HCEC 1CT (cell line): ENCODE measurements at regions not wholly inside any gene's neighbourhood (a gene's known extent, or its start where the extent isn't known, plus 50 kb on each side); places are given as distances from the start of the nearest gene placed in this dataset.
"Not testable (repeated sequence)": the region's sequence is repeated elsewhere in the genome, so short reads cannot be mapped to it uniquely, and the experiment has no call there.

Experiments used
- DNase-seq: peaks from one replicate; pipeline ENCODE4 v3.0.0-alpha.2; 2017

DNA sequence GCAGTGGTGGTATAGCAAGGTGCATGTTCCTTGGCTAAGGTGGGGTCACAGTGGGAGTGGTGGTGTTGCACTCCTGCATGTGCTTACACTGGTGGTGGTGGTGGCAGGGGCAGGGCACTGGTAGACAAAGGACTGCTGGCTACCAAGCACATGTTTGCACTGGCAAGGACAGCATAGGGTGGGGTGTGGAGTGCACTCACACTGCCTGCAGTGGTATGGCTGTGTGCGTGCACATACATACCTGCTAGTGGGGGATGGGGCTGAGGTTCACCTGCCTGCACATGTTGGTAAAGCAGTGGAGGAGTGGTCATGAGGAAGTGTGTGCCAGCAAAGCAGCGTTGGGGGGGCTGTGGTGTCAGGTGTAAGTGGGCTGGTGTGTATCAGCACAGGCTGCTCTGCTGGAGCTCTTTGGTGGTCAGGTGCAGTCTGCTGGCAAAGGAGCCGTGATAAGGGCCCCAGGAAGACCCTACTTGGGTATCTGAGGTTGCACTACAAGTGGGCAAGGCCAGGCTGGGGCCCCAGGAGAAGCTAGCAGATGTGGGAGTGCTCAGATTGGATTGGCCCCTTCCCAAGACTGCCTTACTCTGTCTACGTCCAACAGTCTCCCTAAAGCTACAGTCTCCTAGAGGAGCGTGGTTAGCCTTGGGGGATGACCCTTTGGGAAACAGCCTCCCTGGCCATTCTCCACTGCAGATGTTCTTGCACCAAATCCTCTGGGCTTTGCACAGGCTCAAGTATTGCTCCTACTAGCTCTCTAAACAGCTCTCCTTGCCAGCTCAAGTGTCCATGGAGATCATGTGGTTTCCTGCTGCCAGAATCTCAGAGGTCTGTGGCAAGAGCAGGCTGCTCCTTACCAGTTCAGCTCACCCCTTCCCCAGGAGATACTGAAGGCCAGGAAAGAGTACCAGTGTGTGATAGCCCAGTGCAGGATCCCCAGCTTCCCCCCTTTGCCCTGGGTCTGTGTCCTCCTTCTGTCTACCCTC, 486.3 kb upstream of the PABPC4L start:
- DNase-seq = no peak

DNA sequence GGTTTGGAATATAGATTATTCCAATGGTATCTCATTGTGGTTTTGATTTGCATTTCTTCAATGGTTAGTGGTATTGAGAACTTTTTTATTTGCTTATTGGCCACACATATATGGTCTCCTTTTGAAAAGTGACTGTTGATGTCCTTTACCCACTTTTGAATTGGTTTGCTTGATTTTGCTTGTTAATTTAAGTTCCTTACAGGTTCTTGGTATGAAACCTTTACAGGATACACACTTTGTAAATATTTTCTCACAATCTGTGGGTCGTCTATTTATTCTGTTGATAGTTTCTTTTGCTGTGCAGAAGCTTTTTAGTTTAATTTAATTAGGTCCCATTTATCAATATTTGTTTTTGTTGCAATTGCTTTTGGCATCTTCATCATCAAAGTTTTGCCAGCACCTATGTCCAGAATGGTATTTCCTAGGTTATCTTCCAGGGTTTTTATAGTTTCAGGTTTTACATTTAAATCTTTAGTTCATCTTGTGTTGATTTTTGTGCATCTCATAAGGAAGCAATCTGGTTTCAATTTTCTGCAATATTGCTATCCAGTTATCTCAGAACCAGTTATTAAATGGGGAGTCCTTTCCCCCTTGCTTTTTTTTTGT, 475.7 kb upstream of the PABPC4L start:
- no peak for DNase-seq

DNA sequence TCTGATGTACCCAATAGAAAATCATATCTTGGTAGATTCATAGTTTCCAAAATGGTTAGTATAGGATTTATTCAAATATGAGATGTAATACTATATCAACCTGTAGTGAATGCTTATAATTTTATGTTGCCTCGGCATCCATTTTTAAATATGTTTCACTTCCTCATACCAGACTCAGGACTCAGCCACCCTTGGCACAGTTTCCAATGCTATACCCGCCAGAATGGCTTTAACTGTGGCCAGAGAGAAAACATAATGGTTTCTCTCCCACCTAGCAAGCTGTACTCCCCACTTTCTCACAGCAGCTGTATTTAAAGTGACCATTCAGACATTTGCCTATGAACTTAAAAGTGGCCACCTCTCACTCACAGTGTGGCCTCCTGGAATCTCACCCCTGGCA, 466.6 kb upstream of the PABPC4L start:
- DNase-seq = peak; percentile 2

DNA sequence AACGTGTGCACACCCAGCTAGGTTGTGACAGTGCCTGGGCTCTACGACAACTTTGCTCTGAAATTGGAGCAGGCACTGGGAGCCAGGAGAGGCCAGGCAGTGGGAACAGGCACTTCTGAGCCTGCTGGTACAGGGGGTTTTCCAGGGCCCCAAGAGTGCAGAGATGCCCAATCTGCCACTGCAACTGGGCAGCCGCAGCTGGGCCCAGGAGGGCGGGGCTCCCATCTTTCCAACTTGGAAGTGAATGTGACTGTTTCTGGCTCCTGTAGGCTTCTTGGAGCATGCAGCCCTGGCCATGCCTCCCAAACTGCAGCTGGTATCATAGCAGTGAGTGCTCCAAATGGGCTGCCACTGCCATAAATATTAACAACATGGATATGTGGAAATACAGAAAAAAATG, 465.1 kb upstream of the PABPC4L start:
- no peak for DNase-seq

DNA sequence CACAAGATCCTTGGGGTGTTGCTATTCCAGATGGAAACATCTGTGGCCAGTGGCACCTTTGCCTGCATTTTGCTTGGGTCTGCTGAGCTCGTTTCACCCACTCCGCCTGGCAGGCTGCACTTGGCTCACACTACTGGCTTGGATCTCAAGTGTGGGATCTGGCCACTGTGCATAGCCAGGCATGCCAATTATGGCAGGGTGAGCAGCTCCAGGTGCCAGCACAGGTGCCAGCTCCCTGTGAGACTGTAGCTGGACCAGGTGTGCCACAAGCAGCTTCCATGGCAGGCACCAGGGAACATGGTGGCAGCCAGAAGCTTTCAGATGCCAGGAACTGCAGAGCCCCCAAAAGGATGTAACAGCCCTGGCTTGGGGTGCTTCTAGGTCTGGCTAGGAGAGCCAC, 463.8 kb upstream of the PABPC4L start:
- no peak for DNase-seq

DNA sequence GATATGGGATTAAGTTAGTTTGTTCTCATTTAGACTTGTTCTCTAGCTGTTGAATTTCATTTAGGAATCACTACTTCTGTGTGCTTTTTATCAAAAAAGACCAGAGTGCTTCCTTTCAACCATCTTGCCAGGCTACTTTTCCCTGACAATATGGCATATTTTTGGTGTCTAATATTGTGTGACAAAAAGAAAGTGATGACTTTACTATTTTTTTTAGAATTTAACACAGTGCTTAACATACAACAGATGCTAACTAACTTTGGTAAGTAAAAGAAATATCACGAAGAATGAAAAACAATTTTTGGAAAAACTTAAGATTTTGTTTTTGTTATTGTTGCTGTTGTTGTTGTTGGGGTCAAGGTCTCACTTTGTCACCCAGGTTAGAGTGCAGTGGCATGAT, 462.2 kb upstream of the PABPC4L start:
- no peak for DNase-seq

DNA sequence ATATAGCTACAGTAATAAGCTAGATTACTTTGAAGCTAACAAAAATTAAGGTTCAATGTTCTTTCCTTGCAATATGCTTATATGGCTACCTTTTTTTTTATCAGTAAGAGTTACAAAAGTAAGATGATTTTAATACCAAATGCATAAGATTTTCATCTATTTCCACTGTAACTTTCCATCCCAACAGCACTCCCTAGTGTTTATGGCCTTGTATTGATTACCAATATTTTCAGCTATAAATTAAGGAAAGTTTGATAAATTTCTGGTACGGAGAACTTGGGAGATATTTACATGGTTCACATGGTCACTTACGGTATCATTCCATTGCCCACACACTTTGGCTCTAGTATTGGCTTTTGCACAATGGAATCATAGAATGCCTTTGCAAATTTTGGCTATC, 448.9 kb upstream of the PABPC4L start:
- DNase-seq = no peak

DNA sequence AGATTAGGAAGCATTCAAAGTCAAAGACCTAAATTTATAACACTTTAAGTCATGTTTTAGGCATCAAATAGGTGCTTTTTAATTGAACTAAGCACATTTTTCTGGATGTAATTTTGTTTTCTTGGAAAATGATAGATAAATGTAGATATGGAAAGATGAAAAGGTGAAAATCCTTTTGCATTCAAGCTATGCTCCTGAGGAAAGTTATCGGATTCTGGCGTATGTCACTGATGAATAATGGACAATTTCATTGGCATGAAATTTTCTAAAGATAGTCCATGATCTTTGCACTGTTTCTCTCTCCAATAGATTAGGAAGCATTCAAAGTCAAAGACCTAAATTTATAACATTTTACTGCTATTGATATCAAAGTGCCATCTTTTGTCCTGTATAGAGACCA, 444.2 kb upstream of the PABPC4L start:
- no peak for DNase-seq

DNA sequence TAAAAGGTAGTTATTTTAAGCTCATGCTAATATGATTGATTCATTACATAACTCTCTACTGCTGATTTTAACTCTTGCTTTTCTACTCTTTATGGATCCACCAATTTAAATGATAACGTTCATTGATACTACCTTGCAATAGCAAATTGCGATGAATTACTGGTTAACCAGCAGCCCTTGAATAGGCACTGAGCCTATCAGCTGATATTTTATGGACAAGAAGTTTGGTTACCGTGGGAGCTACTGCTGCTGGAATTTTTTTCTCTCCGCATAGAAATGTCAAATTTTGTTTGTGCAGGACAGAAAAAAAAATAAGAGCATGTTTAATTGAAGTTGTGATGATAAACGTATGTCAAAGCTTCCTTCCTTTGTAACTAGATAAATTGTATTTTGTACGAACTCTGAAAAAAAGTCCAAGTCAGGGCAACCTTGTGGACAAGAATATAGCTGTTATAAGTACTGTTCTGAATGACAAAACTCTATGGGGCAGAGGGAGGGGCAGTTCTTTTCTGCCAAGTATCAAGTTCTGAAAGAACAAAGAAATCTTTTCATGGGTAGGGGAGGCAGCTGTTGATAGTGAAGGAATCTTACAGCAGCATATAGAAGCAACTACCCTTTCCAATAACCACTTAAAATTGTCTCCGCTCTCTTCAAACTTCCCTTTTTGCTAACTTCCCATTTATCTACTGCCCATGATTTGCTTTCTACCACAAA, 434.9 kb upstream of the PABPC4L start:
- DNase-seq = no peak

DNA sequence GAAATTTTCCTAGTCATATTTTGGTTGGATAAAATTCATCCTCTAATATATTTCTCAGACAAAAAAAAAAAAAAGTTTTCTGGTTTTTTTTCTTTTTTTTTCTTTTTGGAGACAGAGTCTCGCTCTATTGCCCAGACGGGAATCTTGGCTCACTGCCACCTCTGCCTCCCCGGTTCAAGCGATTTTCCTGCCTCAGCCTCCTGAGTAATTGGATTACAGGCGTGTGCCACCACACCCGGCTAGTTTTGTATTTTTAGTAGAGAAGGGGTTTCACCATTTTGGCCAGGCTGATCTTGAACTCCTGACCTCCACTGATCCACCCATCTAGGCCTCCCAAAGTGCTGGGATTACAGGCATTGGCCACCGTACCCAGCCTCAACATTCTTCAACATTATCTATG, 432.7 kb upstream of the PABPC4L start:
- no peak for DNase-seq

DNA sequence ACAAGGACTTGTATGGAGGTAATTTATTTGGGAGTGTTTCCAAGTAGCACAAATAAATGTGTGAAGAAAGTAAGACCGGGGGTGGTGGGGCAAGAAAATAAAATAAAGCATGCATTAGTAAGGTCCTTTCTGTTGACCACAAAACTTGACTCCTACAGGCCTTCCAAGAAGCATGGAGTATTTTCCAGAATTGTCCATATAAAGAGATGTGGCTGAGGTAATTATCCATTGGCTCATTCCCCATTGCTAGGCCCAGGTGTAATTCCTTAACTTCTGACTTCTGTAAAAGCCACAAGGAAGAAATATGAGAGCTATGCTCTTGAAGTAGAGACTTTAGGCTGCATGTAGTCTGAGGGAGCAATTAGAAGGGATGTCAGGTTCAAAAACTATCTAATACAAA, 430.5 kb upstream of the PABPC4L start:
- no peak for DNase-seq

DNA sequence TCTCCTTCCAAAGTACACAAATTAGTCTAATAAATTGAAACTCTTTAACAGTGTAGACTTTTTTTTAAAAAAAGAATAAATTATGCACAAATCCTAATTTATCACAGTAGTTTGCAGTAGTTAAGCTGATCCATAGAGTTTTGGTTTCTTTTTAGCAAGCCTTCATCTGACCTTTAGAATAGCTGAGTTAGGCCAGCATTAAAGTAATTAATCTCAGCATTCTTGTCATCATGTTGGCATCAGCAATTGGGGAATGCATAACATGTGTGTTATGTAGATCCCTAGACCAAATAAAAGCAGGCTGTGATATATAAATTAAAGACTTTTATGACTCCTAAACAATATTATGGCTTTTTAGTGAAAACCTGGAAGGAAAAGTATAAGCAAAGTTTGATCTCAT, 426.5 kb upstream of the PABPC4L start:
- DNase-seq = no peak

DNA sequence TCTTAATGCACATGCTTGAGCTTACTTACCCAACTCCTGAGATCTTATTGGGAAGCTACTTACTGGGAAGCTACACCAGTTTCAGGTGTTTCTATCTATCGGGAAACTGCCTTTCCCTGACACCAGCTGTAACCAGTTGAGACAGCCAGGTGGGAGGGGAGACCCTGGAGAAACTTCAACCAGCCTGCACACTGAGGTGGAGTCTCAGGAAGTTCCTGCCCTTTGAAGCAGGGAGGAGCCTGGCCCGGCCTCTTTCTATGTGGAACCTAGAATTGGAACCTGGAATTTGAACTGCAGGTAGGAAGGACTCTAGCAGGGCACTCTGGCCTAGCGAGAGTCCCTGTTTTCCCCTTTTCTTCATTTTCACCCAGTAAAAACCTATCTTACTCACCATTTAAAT, 425.8 kb upstream of the PABPC4L start:
- no peak for DNase-seq

DNA sequence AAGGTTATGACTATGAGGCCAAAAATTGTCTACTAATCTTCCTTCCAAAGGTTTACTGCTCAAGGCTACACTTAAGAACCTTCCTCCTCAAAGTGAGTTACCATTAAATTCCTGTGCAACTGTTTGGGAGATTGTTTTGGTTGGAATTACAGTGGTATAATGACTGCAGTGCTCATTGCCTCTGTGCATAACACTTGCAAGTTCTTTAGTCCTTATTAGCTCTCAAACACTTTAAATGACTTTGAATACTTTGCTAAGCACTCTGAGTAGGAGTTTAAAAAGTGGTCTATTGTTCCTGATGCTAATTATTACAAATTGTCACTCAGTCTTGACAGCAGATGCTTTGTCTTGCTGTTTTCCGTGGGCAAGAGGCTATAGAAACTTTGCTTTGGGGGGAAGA, 422.8 kb upstream of the PABPC4L start:
- DNase-seq = no peak

DNA sequence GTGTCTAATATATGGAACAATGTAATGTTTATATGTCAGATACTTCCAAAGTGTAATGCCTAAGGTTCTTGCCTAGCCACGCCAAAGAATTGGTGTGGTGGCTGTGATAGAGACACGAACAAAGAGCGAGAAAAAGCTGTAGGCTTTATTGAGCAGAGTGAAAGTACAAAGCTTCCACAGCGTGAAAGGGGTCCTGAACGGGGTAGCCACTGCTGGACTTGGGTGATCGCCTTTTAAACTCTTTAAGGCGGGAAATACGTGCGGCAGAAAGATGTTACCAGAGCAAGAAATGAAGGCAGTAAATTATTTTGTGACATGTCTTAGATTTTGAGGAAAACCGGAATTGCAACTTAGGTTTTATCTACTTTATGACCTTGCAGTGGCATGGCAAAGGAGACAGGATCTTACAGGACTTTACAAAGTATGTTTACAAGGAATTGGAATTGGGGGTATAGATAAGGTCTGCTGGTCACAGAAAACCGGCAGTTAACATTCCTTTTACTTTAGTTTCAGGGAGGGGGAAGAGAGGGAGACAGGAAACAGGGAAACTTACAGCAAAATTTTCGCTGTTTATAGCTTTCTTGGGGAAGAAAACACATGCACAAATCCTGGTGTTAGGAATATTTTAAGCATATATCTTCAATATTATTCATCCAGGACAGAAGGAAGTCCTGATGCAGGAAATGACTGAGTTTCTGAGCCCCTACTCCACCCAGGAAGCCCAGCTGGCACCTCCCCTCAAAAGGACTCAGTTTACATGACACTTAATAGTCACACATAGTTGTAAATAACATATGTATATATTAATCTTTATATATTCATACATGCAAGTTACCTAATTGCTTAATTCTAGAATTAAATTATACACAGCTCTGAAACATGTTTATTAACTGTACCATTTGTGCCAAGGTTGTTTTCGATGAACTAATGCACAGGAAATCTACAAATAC, 421.3 kb upstream of the PABPC4L start:
- DNase-seq = not testable (repeated sequence)

DNA sequence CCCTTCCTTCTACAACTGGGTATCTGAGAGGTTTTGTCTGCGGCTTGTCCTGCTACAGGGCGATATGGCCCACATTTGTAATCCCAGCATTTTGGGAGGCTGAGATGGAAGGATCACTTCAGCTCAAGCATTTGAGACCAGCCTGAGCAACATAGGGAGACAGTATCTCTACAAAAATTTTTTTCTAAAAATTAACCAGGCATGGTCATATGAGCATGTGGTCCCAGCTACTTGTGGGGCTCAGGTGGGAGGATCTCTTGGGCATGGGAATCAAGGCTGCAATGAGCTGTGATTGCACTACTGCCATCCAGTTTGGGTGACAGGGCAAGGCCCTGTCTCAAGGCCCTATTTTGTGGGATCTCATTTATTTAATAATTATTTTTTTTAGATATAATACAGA, 420.6 kb upstream of the PABPC4L start:
- DNase-seq = no peak

DNA sequence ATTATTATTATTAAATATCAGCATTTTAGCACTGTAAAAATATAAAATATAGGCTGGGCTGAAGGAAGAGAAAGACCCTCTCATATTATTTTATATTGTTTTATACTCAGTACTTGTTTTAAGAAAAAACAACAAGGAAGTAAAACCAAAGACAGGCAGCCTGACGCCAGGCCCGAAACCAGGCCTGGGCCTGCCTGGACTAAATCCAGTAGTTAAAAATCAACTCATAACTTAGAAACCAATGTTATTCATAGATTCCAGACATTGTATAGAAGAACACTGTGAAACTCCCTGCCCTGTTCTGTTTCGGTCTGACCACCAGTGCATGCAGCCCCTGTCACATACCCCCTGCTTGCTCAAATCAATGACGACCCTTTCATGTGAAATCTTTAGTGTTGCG, 420.1 kb upstream of the PABPC4L start:
- not testable (repeated sequence) for DNase-seq

DNA sequence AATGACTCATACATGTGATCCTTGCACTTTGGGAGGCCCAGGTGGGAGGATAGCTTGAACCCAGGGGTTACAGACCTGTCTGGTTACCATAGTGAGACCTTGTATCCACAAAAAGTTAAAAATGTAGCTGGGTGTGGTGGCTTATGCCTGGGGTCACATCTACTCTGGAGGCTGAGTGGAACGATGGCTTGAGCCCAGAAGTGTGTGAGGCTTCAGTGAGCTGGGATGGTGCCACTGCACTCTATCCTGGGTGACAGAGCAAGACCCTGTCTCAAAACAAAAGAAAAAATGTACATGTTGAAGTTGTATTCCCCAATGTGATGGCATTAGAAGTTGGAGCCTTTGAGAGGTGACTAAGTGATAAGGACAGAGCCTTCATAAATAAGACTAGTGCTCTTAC, 409.4 kb upstream of the PABPC4L start:
- no peak for DNase-seq

DNA sequence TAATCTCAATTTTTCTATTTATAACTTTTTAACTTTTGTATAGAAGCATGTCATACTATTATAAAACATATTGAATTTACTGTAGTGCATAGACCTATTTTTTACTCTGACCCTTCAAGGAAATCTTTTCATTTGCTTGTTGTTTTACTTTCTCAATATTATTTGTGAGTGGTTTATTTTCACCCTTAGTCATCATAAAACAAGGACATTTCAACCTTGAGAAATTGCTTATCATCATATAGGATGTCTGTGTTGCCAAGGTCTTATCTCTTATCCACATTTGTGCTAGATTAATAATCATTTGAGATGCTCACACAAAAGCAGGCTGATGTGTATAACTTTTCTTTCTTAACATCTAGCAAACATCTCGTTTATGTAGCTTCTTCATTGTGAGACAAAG, 408.6 kb upstream of the PABPC4L start:
- DNase-seq = no peak

DNA sequence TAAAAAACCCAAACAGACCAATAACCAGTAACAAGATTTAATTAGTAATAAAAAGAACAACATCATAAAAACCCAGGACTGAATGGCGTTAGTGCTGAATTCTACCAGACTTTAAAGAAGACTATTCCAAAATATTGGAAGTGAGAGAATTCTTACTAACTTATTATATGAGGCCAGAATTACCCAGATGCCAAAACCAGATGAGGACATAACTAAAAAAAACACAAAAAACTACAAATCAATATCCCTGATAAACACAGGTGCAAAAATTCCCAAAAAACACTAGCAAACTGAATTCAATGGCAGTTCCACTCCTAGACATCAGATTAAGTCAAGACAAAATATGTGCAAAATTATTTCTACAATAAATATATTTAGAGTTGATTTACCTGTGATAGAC, 400.1 kb upstream of the PABPC4L start:
- no peak for DNase-seq

DNA sequence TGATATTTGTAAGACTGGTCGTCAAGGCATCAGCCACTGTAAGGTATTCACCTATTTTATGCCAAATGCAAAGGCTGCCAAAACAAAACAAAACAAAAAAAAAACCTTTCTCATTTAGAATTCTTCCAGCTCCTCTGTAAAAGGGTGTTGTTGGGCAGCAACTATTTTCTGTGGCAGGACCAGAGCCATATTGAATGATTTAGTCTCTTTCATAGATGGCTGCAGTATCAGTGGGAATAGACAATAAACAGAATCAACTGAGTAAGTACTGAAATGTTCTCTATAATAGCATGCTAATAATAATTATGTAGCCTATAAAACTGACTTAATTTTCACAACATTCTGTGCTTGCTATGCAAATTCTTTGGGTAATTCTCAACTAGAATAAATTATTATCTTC, 389.7 kb upstream of the PABPC4L start:
- DNase-seq = no peak

DNA sequence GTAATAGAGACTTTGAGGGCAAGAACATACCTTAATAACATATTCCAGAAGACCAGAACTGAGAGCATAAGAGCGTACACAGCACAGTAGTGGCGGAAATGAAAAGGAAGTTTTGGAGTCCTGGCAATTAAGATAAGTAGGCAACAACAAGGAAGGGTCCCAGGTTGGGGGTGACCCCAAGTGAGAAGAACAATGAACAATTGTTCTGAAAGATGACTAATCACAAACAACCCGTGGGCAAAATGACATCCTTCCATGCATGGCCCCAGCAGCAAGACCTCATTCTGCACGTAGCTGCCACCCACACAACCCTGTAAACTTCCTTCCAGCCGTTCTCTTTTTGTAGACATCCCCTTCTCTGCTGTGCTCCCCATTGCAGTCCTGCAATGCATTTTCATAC, 384.4 kb upstream of the PABPC4L start:
- no peak for DNase-seq

DNA sequence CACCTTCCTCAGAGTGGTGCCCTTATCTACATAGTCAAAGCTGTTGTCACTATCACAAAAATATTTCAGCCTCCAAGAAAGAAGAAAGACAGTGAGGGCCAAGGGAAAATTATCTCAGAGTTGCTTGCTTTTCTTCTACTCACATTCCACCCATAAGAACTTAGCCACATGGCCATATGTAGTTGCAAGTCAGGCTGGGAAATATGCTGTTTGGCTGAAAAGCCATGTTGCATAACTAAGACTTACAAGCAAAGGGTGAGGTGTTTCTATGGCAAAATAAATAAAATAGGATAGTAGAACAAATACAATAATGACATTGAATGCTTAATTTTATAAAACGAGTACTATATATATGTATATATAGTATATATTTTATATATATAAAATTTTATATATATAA, 365.9 kb upstream of the PABPC4L start:
- DNase-seq = no peak
